Glomerular endothelial cell (primary cell): ENCODE measurements at regions not wholly inside any gene's neighbourhood (a gene's known extent, or its start where the extent isn't known, plus 50 kb on each side); places are given as distances from the start of the nearest gene placed in this dataset.
A peak's percentile ranks its signal among the peaks of the same experiment; 100 is the strongest.

Source experiments
- DNase-seq: peaks from one replicate; pipeline ENCODE4 v3.0.0-alpha.2; 2011; ENCODE audit warnings: low read depth, low spot score; ENCODE audit errors: extremely low read depth

DNA sequence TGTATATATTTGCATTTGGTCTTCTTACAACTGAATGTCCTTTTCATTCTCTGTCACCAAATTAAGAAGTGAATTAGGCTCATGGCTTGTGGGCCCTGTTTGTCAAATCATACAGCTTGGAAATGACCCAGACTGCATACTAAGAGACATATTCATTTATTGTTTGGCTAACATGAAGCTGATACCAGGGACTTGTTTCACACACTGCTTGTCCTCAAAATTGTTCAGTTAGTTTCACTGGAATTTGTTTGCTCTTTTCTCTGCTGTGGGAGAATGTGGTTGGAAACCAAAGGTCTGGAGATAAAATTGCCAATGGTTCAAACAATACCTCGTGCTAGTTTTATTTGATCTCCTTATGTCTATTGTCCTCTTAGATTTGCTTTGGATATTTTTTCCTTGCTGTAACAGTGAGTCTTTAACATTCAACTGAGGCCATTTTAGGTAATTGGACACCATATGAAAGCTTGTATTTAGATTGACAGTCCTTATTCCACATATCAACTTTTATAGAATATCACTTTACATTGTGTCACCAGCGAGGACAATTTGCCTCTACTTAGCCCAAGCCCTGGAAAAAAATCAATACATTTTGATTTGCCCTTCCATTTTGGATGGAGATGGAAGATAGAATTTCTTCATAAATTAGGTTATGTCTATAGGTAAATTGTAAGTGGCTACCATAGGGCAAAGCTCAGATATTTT is 144.3 kb upstream of the MTAP start:
- no peak for DNase-seq

DNA sequence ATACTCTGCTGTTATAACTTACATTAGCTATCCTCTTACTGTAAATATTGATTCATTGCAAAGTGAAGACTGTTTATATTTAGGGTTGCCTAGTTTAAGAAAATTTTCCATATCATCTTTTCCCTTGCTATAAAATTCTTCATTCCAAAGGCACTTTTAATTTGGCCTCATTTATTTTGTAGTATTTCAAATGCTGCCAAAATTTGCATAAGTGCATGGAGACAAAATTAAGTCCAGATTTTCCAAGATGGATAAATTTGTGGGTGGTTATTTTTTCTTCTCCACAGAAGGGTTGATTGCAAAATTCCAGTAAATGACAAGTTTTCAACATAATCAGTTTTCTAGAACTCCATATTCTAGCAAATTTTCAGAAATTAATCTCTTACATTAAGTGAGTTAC is 141.5 kb upstream of the MTAP start:
- DNase-seq = no peak

GRCh38 chr9:21661626-21662025 is 140.8 kb upstream of the MTAP start:
- DNase-seq = no peak

DNA sequence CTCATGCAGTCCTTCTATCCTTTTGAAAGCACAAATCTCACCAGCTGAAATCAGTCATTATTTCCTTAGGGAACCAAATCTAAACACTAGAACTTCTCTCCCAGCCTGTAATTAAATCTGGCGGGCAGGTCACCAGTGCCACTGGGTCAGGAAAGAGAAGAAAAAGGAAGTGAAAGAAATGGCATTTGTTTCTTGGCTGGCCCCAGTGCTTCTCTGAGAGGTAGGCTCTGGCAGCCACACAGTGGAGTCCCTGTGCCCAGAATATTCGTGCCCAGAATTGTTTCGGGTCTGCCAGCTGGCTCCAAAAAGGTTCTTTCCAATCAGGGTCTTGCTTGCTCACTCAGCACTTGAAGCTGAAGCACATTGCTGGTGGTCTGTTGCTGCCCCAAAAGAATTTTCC is 133.9 kb upstream of the MTAP start:
- no peak for DNase-seq

- no peak for DNase-seq
Observed at GRCh38 chr9:21669701-21670100, 132.7 kb upstream of the MTAP start.

- no peak for DNase-seq
Observed at GRCh38 chr9:21670374-21670773, 132.1 kb upstream of the MTAP start.

GRCh38 chr9:21672140-21672539 is 130.3 kb upstream of the MTAP start:
- no peak for DNase-seq

DNA sequence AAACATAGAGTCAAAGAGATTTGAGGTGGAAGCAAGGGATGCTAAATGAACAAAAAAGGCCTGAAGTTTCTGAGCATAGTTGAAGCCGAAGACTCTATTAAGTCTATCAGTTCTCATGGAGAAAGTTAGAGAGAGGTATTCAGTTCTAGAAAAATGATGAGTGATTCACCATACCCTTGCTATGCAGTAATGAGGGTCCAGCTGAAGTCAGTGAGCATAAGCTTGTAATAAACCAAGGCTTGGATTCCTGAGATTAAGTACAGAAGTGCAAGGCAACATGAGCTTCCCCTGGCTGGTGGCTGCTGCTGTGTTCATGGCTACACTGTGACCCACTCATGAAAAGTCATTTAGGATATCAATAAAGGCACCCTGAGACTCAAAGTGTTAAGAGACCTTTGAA is 129.7 kb upstream of the MTAP start:
- no peak for DNase-seq

- no peak for DNase-seq
Observed at GRCh38 chr9:21674894-21675293, 127.5 kb upstream of the MTAP start.

GRCh38 chr9:21677387-21677786 is 125.0 kb upstream of the MTAP start:
- DNase-seq = no peak

GRCh38 chr9:21677834-21678233 is 124.6 kb upstream of the MTAP start:
- peak; percentile 82 for DNase-seq

- DNase-seq = no peak
Observed at GRCh38 chr9:21679432-21679831, 123.0 kb upstream of the MTAP start.

- DNase-seq = no peak
Observed at GRCh38 chr9:21680590-21680989, 121.8 kb upstream of the MTAP start.

GRCh38 chr9:21681641-21682040 is 120.8 kb upstream of the MTAP start:
- DNase-seq = no peak

DNA sequence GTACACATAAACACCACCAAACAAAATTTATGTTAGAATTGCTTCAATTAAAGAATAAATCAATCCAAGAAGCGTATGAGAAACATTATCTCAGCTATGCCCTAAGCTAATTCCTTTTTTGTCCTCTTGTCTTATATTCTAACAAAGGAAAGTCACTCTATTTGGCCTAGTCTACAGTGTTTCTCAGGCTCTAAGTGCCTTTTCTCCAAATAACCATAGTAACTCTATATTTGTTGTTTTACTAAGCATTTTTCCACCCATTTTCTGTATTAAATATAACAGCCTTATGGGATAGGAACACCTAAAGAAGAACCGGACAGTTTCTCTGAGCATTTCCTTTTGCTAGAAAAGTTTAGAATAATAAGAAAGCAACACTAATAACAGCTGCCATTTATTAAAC is 120.1 kb upstream of the MTAP start:
- no peak for DNase-seq

DNA sequence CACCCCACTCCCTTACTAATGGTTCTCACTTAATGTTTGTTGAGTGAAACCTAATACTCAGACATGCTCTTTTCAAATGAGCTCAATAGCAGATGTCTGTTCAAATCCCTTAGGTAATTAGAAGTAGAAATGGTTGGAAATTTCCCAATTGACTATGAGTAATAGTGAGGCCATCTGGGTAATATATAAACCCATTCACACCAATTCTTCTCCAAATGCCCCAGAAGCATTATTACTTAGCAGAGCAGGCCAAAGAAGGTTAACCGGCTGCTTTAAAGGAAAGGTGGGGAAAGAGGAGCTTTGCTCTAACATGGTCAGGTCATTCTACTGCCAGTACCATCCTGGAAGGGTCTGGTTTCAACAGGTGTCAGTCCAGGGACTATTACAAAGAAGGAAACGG is 119.5 kb upstream of the MTAP start:
- no peak for DNase-seq

DNA sequence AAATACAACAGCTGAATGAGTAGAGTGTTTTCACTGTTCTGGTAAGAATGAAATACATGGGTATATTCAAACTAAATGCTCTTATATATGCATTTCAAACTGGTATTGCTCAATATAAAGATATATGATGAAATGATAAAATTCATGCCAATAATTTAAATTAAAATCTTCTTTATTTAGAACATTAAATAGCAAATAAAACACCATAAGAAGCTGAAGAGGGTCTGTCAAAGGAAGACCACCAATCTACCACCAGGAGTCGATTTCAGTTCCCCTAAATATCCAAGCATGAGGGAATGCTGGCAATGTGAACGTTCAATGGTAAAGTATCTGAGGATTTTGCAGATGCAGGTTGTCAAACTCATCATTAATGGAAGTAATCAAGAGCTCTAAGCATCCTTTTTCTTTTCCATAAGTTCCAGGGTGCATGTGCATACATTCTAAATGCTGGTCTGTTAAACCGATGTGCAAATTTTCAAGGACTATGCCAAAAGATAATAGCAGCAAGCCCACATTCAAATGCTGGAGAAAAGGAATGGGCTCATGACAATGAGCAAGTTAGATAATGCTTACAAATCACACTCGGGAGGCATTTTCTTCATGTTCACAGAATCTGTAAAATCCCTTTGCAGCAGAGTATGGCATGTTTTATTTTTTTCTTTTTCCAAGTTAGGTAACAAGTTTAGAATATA is 118.8 kb upstream of the MTAP start:
- no peak for DNase-seq

GRCh38 chr9:21684231-21684630 is 118.2 kb upstream of the MTAP start:
- no peak for DNase-seq

- DNase-seq = peak; percentile 90
Observed at GRCh38 chr9:21684831-21685362, 117.5 kb upstream of the MTAP start.

DNA sequence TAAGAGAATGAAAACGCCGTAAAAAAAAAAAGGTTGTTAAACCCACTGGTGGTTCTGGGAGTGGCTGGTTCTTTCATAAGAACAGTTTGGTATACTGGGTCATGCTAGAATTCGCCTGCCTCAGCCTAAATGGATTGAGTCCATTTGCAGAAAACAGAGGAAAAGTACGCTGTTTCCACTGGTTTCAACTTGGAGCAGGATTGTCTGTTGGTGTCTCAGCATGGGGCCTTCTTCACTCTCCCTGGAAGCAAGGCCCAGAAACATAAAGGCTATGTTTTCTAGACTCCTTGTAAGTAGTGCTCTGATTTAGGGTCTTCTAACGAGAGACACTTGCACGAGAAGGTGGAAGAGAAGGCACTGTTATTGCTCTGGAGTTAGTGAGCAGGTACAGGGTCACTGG is 116.9 kb upstream of the MTAP start:
- DNase-seq = no peak

DNA sequence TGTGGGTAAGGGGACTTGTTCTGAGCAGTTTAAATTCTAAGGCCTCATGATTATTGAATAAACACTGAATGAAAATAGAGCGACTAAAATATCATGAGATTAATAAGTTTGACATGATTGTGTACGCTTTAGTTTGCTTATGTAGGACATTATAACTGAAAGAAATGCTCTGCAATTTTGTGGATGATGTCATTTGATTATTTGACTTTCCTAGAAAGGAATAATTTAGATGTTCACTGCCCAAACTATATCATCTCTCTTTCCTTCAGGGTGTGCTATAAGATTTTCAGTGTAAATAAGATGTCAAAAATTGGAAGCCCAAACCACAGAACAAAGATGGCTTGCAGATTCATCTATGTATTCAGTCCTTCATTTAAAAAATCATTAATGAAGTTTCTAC is 115.7 kb upstream of the MTAP start:
- no peak for DNase-seq

DNA sequence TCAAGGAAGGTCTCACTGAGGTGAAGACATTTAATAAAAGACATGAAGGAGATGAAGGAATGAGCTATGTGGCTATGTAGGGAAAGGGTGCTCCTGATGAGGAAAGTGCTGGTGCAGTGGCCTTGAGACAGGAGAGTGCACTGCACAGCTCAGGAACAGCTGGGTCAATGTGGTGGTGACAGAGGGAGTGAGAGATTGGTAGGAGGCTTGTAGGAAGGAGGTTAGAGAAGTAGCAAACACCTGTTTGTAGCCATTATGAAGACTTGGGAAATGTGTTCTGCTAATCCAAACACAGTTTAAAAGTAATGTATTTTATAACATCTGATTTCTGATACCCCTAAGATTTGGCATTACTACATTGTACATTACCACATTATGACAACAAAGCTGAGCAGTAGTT is 115.1 kb upstream of the MTAP start:
- DNase-seq = no peak
